DND-41 (cell line): ENCODE measurements at regions not wholly inside any gene's neighbourhood (a gene's known extent, or its start where the extent isn't known, plus 50 kb on each side); places are given as distances from the start of the nearest gene placed in this dataset.

Source experiments
- EZH2 ChIP-seq: IDR thresholded peaks from 3 replicates; pipeline ENCODE4 v1.6.1; 2012; ENCODE audit warnings: borderline replicate concordance, low read depth, mild to moderate bottlenecking, moderate library complexity, low read length, inconsistent platforms; ENCODE audit not compliant: severe bottlenecking
- TF ChIP-seq, protein P1 (sequence below): IDR thresholded peaks from 2 replicates; pipeline ENCODE4 v1.5.1; 2012; ENCODE audit warnings: borderline replicate concordance, low read length, moderate library complexity, mild to moderate bottlenecking; ENCODE audit not compliant: poor library complexity, severe bottlenecking; ENCODE audit errors: extremely low read depth

DNA sequence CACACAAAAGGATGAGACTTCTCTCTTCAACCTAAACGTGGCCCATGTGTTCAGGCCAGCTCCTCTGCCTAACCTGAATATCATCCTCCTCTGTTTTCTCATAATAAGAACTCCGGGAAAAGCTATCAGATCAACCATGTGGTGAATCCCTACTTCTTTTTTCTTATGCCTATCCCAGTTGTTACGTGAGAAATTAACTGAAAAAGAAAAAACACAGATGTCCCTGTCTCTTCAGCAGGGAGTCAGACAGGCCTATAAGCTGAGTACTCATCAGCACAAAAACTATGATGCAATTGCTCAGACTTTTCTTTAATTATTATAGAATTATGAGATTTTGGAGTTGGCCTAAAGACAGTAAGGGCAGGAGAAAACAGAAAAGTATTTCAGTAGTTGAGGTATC, 613.0 kb upstream of the FSHR start:
- TF ChIP-seq, protein P1, sequence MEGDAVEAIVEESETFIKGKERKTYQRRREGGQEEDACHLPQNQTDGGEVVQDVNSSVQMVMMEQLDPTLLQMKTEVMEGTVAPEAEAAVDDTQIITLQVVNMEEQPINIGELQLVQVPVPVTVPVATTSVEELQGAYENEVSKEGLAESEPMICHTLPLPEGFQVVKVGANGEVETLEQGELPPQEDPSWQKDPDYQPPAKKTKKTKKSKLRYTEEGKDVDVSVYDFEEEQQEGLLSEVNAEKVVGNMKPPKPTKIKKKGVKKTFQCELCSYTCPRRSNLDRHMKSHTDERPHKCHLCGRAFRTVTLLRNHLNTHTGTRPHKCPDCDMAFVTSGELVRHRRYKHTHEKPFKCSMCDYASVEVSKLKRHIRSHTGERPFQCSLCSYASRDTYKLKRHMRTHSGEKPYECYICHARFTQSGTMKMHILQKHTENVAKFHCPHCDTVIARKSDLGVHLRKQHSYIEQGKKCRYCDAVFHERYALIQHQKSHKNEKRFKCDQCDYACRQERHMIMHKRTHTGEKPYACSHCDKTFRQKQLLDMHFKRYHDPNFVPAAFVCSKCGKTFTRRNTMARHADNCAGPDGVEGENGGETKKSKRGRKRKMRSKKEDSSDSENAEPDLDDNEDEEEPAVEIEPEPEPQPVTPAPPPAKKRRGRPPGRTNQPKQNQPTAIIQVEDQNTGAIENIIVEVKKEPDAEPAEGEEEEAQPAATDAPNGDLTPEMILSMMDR: no peak
- no peak for TF ChIP-seq EZH2
